GM12878 (cell line): ENCODE measurements at regions not wholly inside any gene's neighbourhood (a gene's known extent, or its start where the extent isn't known, plus 50 kb on each side); places are given as distances from the start of the nearest gene placed in this dataset.

Experiments
- ATAC-seq: fragments of 200-7000 bp; cut with Tn5 transposase; 3 replicates; pipeline ENCODE4 v1.9.1; 2020; ENCODE audit warnings: mild to moderate bottlenecking, moderate library complexity
- BruUV-seq: library from RNA; stranded (reverse); fragments of 400-500 nt; replicated peaks from 2 replicates; lab custom pipeline; 2021; lab: Mats Ljungman, UMichigan
- CTCF ChIA-PET: fragments of 300-600 bp; sonication (Branson Sonifier 250); formaldehyde crosslinking; extraction: SDS; loops from one replicate; lab custom pipeline; 2021; ENCODE audit warnings: inconsistent platforms; lab: Yijun Ruan, JAX
- POLR2A ChIA-PET: fragments of 350-600 bp; formaldehyde crosslinking; extraction: SDS; loops from one replicate; lab custom pipeline; 2021; ENCODE audit warnings: inconsistent platforms; lab: Charles Lee
- RAD21 ChIA-PET: fragments of 300-600 bp; sonication (Branson Sonifier 250); formaldehyde crosslinking; loops from one replicate; lab custom pipeline; 2023; ENCODE audit warnings: antibody characterized with exemption; ENCODE audit not compliant: unreplicated experiment; lab: Charles Lee
- SMC1A ChIA-PET: fragments of 300-600 bp; sonication (Branson Sonifier 250); formaldehyde crosslinking; loops from one replicate; lab custom pipeline; 2023; ENCODE audit not compliant: unreplicated experiment, uncharacterized antibody; lab: Charles Lee
- DNase-seq: peaks from one replicate; pipeline ENCODE4 v3.0.0-alpha.2; 2011; ENCODE audit warnings: low read depth, low spot score
- FAIRE-seq: peaks from 3 replicates; lab custom pipeline; 2011; peaks lifted over from hg19 to GRCh38; lab: Jason Lieb, UNC
- H2AFZ ChIP-seq: 2 replicates; pipeline ENCODE4 v1.6.0; 2011; ENCODE audit warnings: low read depth, low read length, control low read depth; ENCODE audit not compliant: control insufficient read depth
- H3K27ac ChIP-seq: 2 replicates; pipeline ENCODE4 v1.5.1; 2011; ENCODE audit warnings: control low read depth; ENCODE audit not compliant: control insufficient read depth, insufficient read depth
- H3K27me3 ChIP-seq, 2 experiments: replicated peaks in 1 of 2; 2 replicates each; pipeline versions ENCODE4 v1.6.0 to v1.6.1; 2011; ENCODE audit warnings: low read length in 1 of 2; ENCODE audit not compliant: control insufficient read depth in 2 of 2, insufficient read depth in 2 of 2
- H3K36me3 ChIP-seq, 2 experiments: 2 replicates each; pipeline ENCODE4 v1.5.1; 2011; ENCODE audit warnings: low read length in 1 of 2; ENCODE audit not compliant: control insufficient read depth in 2 of 2, insufficient read depth in 2 of 2
- H3K4me1 ChIP-seq: 2 replicates; pipeline ENCODE4 v1.6.1; 2011; ENCODE audit warnings: mild to moderate bottlenecking, low read length, moderate library complexity, mixed read lengths; ENCODE audit not compliant: control insufficient read depth, insufficient read depth
- H3K4me2 ChIP-seq: 2 replicates; pipeline ENCODE4 v1.6.0; 2011; ENCODE audit warnings: control low read depth; ENCODE audit not compliant: control insufficient read depth, insufficient read depth
- H3K4me3 ChIP-seq: fragments of 200-600 bp; sonication (generic); 2 replicates; pipeline ENCODE4 v1.5.1; 2016
- H3K79me2 ChIP-seq: 2 replicates; pipeline ENCODE4 v1.6.0; 2011; ENCODE audit warnings: low read length; ENCODE audit not compliant: control insufficient read depth, insufficient read depth
- H3K9ac ChIP-seq: 2 replicates; pipeline ENCODE4 v1.8.0; 2011; ENCODE audit warnings: low read length, control low read depth, mixed read lengths; ENCODE audit not compliant: control insufficient read depth, insufficient read depth
- H3K9me3 ChIP-seq: replicated peaks from 3 replicates; pipeline ENCODE4 v1.5.1; 2011; ENCODE audit warnings: mild to moderate bottlenecking, low read length; ENCODE audit not compliant: control insufficient read depth, insufficient read depth
- H4K20me1 ChIP-seq: 2 replicates; pipeline ENCODE4 v1.6.0; 2011; ENCODE audit not compliant: control insufficient read depth, insufficient read depth
- ATF7 ChIP-seq: fragments of 450-650 bp; IDR thresholded peaks from 2 replicates; pipeline ENCODE4 v1.6.1; 2016; ENCODE audit warnings: low read depth, mild to moderate bottlenecking
- EP300 ChIP-seq, 2 experiments: fragments of 150-350 bp in 1 of 2; IDR thresholded peaks; 2 replicates each; pipeline ENCODE4 v1.6.1; 2011 to 2012; ENCODE audit warnings: low read depth in 2 of 2, low read length in 2 of 2, borderline replicate concordance in 1 of 2, improper control_type of control experiment in 1 of 2, inconsistent platforms in 1 of 2; ENCODE audit not compliant: control insufficient read depth in 1 of 2
- KDM1A ChIP-seq: fragments of 200-600 bp; sonication (generic); IDR thresholded peaks from 2 replicates; pipeline ENCODE4 v1.6.1; 2016; ENCODE audit warnings: borderline replicate concordance
- NRF1 ChIP-seq: conservative IDR thresholded peaks from 2 replicates; pipeline ENCODE4 v1.6.1; 2011; ENCODE audit warnings: mild to moderate bottlenecking, low read depth, low read length, improper control_type of control experiment
- POLR2A ChIP-seq: IDR thresholded peaks from 2 replicates; pipeline ENCODE4 v1.6.1; 2011; ENCODE audit warnings: low read depth, mild to moderate bottlenecking, low read length
- POLR2AphosphoS2 ChIP-seq: IDR thresholded peaks from 2 replicates; pipeline ENCODE4 v1.6.1; 2011; ENCODE audit warnings: low read depth, mild to moderate bottlenecking, low read length, improper control_type of control experiment, moderate library complexity
- SMAD1 ChIP-seq: fragments of 450-650 bp; IDR thresholded peaks from 2 replicates; pipeline ENCODE4 v1.6.1; 2018; ENCODE audit warnings: mild to moderate bottlenecking, low read depth; ENCODE audit not compliant: partially characterized antibody
- SP1 ChIP-seq: IDR thresholded peaks from one replicate; pipeline ENCODE4 v1.6.1; 2011; ENCODE audit warnings: low read depth, low read length
- YBX1 ChIP-seq: fragments of 450-650 bp; IDR thresholded peaks from 2 replicates; pipeline ENCODE4 v1.6.1; 2016; ENCODE audit warnings: antibody characterized with exemption
- WGBS: methylation state at CpG from one replicate; pipeline ENCODE4 v1.1.6; 2016; ENCODE audit warnings: low lambda C conversion rate; ENCODE audit not compliant: insufficient replicate concordance, insufficient coverage; ENCODE audit errors: missing lambda C conversion rate; 5-methylcytosine and 5-hydroxymethylcytosine counted together
- in situ Hi-C: fragments of 300-500 bp; cut with MboI; formaldehyde crosslinking; loops from 9 replicates; pipeline ENCODE4 v1.14.3; 2018; ENCODE audit warnings: mixed read lengths
- intact Hi-C: fragments of 100-400 bp; cut with micrococcal nuclease; formaldehyde crosslinking; loops from one replicate; pipeline ENCODE4 v1.14.2; 2022; ENCODE audit not compliant: unreplicated experiment
- TF ChIP-seq, protein P1 (sequence below): IDR thresholded peaks from 2 replicates; pipeline ENCODE4 v1.6.1; 2012; ENCODE audit warnings: low read depth, low read length, improper control_type of control experiment
- TF ChIP-seq, protein P2 (sequence below): fragments of 450-650 bp; formaldehyde crosslinking; IDR thresholded peaks from 2 replicates; pipeline ENCODE4 v1.4.0; 2020; ENCODE audit warnings: mild to moderate bottlenecking, moderate library complexity

DNA sequence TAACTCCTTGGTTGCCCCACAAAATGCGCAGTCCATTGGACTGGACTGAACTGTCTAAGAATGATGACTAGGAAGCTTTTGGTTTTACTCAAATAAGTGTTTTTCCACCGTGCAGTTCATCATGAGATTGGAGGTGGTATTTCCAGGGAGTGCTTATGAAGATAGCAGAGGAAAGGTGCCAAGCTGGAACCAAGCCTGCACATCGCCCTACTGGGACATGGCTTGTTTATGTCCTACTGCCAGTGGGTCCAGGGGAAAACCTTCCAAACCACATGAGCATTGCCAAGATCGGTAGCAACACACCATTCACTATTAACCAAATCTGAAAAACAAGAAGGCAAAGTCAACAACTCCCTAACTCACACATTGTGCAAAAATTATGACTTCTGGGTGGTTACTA lies 54.7 kb upstream of the DSCAM start:
- TF ChIP-seq POLR2AphosphoS2 (no peak), KDM1A (no peak), SMAD1 (no peak), ATF7 (no peak), YBX1 (no peak), POLR2A (no peak), NRF1 (no peak), SP1 (no peak), EP300 (IDR thresholded peaks at IDR 0.05; ENCODE audit: borderline replicate concordance in 1 of 2, control insufficient read depth in 1 of 2, low read depth in 2 of 2, low read length in 2 of 2) (no peak)
- TF ChIP-seq, protein P1, sequence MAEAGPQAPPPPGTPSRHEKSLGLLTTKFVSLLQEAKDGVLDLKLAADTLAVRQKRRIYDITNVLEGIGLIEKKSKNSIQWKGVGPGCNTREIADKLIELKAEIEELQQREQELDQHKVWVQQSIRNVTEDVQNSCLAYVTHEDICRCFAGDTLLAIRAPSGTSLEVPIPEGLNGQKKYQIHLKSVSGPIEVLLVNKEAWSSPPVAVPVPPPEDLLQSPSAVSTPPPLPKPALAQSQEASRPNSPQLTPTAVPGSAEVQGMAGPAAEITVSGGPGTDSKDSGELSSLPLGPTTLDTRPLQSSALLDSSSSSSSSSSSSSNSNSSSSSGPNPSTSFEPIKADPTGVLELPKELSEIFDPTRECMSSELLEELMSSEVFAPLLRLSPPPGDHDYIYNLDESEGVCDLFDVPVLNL = no peak
- TF ChIP-seq, protein P2, sequence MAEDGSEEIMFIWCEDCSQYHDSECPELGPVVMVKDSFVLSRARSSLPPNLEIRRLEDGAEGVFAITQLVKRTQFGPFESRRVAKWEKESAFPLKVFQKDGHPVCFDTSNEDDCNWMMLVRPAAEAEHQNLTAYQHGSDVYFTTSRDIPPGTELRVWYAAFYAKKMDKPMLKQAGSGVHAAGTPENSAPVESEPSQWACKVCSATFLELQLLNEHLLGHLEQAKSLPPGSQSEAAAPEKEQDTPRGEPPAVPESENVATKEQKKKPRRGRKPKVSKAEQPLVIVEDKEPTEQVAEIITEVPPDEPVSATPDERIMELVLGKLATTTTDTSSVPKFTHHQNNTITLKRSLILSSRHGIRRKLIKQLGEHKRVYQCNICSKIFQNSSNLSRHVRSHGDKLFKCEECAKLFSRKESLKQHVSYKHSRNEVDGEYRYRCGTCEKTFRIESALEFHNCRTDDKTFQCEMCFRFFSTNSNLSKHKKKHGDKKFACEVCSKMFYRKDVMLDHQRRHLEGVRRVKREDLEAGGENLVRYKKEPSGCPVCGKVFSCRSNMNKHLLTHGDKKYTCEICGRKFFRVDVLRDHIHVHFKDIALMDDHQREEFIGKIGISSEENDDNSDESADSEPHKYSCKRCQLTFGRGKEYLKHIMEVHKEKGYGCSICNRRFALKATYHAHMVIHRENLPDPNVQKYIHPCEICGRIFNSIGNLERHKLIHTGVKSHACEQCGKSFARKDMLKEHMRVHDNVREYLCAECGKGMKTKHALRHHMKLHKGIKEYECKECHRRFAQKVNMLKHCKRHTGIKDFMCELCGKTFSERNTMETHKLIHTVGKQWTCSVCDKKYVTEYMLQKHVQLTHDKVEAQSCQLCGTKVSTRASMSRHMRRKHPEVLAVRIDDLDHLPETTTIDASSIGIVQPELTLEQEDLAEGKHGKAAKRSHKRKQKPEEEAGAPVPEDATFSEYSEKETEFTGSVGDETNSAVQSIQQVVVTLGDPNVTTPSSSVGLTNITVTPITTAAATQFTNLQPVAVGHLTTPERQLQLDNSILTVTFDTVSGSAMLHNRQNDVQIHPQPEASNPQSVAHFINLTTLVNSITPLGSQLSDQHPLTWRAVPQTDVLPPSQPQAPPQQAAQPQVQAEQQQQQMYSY = no peak
- in situ Hi-C loops = no loop called here
- no peaks in the 10 kb centered on the region; the same call in 2 of the 3 replicates for H3K9me3 ChIP-seq

More for the DNA sequence above, 54.7 kb upstream of the DSCAM start:
- Histone ChIP-seq H3K4me1 (no peaks in the 10 kb centered on the region), H2AFZ (no peak overlapping the region), H4K20me1 (no peaks in the 10 kb centered on the region), H3K4me2 (no peak overlapping the region), H3K36me3 (no peaks in the 10 kb centered on the region), H3K27me3 (no peaks in the 10 kb centered on the region), H3K9ac (no peak overlapping the region), H3K79me2 (no peaks in the 10 kb centered on the region), H3K27ac (no peak overlapping the region), H3K4me3 (no peak overlapping the region)
- no TSS peak for BruUV-seq
- ATAC-seq (no peak), DNase-seq (no peak), FAIRE-seq (no peak)
- 1% methylated on average over 4 of the region's 4 CpGs for WGBS
- ChIA-PET SMC1A (no interaction called here), CTCF (no interaction called here), RAD21 (no interaction called here), POLR2A (no interaction called here)
- intact Hi-C loops = no loop called here
